AG09319 (cell line): ENCODE measurements at regions not wholly inside any gene's neighbourhood (a gene's known extent, or its start where the extent isn't known, plus 50 kb on each side); places are given as distances from the start of the nearest gene placed in this dataset.

ENCODE experiments used
- DNase-seq: peaks from one replicate; pipeline ENCODE4 v3.0.0-alpha.2; 2010; ENCODE audit warnings: low read depth; ENCODE audit errors: extremely low read depth
- TF ChIP-seq, protein P1 (sequence below): IDR thresholded peaks from 2 replicates; pipeline ENCODE4 v1.5.1; 2011; ENCODE audit warnings: low read depth, mild to moderate bottlenecking, inconsistent platforms, low read length, moderate library complexity

DNA sequence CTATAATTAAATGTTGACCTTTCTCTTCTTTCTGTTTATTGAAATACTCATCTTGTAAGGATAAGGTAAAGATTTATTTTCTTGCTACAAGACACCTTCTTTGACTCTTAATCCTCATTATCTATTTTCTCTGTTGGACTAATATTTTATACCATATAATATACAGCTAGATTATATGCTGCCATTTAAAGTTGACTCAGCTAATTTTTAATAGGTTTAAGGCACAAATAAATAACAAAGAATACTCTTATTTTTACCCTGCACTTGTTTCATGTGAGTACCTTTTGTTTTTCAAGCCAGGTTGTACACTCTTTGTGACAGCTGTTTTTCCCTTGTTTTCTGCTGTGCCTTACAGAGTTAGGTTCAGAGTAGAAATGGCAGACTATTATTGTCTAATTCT lies 83.9 kb upstream of the ASCC3 start:
- TF ChIP-seq, protein P1, sequence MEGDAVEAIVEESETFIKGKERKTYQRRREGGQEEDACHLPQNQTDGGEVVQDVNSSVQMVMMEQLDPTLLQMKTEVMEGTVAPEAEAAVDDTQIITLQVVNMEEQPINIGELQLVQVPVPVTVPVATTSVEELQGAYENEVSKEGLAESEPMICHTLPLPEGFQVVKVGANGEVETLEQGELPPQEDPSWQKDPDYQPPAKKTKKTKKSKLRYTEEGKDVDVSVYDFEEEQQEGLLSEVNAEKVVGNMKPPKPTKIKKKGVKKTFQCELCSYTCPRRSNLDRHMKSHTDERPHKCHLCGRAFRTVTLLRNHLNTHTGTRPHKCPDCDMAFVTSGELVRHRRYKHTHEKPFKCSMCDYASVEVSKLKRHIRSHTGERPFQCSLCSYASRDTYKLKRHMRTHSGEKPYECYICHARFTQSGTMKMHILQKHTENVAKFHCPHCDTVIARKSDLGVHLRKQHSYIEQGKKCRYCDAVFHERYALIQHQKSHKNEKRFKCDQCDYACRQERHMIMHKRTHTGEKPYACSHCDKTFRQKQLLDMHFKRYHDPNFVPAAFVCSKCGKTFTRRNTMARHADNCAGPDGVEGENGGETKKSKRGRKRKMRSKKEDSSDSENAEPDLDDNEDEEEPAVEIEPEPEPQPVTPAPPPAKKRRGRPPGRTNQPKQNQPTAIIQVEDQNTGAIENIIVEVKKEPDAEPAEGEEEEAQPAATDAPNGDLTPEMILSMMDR: no peak
- no peak for DNase-seq

DNA sequence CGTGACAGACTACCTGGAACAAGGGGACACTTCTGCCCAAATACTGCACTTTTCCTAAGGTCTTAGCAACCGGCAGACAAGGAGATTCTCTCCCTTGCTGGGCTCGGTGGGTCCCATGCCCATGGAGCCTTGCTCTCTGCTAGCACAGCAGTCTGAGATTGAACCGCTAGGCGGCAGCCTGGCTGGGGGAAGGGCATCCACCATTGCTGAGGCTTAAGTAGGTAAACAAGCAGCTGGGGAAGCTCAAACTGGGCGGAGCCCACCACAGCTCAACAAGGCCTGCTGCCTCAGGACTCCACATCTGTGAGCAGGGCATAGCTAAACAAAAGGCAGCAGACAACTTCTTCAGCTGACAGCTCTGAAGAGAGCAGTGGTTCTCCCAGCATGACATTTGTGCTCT lies 87.8 kb upstream of the ASCC3 start:
- no peak for DNase-seq
- TF ChIP-seq, protein P1: no peak

DNA sequence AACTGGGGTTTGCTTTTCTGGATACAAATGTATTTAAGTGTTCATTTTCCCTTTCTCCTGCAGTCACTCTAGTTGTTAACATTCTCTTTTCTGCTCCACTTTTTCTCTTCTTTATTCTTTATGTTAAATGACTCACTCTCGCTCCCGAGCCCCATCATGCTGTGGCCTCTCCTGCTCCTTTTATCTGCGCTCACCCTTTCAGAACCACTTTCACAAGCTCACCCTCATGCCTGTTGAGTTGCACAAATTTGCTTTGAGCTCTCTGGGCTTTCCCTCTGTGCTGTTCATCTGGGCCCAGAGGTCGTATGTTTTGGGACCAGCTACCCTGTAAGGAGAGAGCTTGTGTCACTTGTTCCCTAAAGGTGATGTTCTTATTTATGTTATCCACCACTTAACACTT lies 98.1 kb upstream of the ASCC3 start:
- TF ChIP-seq, protein P1: no peak
- no peak for DNase-seq

DNA sequence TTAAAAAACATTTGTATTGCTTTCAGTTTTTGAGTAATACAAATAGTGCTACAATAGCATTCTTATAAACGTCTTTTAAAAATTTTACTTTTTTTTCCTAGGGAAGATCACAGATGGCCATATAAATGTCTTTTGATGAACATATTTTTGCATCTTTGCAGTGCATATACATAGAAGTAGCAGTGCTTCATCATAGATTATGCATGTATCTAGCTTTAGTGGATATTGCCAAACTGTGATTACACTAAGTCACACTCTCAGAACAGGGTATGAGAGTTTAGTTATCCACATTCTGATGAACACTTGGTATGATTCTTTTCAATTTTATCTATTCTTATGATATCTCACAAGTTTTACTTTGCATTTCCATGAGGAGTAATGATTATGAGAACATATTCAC lies 99.8 kb upstream of the ASCC3 start:
- no peak for DNase-seq
- TF ChIP-seq, protein P1: no peak

DNA sequence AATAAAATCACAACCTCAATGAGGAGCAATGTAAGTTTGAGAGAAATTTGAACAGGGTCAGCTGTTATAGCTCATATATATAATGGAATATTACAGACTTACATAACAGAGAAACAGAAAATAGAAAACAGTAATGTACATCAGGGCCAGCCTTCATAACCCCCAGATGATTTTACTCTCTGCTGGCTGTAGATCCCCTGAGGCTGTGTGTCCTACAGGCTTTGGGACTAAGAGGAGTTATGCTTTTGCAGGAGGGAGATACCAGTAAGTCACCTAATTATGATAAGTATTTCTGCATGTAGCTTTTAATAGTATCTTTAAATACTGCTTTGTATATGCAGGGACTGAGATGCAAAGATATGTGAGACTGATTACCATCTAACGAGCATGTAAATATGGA lies 105.8 kb upstream of the ASCC3 start:
- TF ChIP-seq, protein P1: no peak
- no peak for DNase-seq

DNA sequence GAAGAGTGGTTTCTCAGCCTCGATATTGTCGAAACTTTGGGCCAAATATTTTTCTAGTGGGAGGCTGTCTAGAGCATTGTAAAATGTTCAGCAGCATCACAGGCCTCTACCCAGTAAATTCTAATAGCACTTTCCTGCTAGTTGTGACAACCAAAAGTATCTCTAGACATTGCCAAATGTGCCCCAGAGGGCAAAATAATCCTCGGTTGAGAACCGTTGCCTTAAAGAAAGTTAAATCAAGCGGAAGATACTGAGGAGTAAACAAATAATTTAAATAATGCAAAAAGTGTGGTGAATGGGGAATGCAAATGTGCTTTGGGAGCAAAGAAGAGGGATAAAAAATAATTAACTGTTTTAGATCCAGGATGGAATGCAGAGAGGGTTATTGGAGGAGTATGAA lies 106.4 kb upstream of the ASCC3 start:
- no peak for DNase-seq
- TF ChIP-seq, protein P1: no peak

DNA sequence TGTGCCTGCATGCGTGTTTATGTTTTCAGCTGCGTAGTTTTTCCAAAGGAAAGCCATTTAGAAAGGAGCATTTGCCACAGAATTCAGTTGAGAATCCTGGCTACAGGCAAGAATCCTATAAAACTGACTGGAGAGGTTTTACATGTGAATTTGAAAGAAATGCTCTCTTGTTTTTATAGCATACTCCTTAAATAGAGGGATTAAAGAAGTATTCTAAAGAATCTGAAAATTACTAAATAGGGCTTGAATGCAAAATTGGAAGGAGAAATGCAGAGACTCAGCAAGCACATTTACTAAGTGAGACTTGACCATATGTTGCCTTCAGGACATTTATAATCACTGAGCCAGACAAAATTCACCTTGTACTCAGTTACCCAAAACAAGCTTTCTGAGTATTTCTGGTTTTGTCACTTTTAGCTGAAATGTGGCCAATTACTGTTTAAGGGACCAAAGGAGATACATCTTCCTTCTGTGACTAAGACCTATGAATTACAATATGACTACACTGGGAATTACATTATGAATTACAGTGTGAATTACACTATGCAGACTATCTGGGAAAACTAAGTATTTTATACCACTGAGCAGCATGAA lies 107.4 kb upstream of the ASCC3 start:
- TF ChIP-seq, protein P1: no peak
- DNase-seq: no peak
